GM23338 (cell line): ENCODE measurements at regions not wholly inside any gene's neighbourhood (a gene's known extent, or its start where the extent isn't known, plus 50 kb on each side); places are given as distances from the start of the nearest gene placed in this dataset.

Experiments
- ATAC-seq: fragments of 200-7000 bp; cut with Tn5 transposase; 3 replicates; pipeline ENCODE4 v1.9.1; 2020
- DNase-seq: peaks from one replicate; pipeline ENCODE4 v3.0.0-alpha.2; 2015; ENCODE audit warnings: low spot score
- H2AFZ ChIP-seq: fragments of 200-600 bp; sonication (generic); 2 replicates; pipeline ENCODE4 v1.8.0; 2016; ENCODE audit warnings: antibody characterized with exemption, mild to moderate bottlenecking, moderate library complexity
- H3F3A ChIP-seq: fragments of 200-600 bp; sonication (generic); replicated peaks from 2 replicates; pipeline ENCODE4 v1.8.0; 2017; ENCODE audit warnings: antibody characterized with exemption, mixed run types, low read depth
- H3K27ac ChIP-seq: fragments of 200-600 bp; sonication (generic); 2 replicates; pipeline ENCODE4 v1.6.1; 2016; ENCODE audit warnings: low read depth
- H3K27me3 ChIP-seq: fragments of 200-600 bp; sonication (generic); 2 replicates; pipeline ENCODE4 v1.8.0; 2016; ENCODE audit warnings: mild to moderate bottlenecking, mixed run types, moderate library complexity; ENCODE audit not compliant: insufficient read depth
- H3K36me3 ChIP-seq: fragments of 200-600 bp; sonication (generic); 2 replicates; pipeline ENCODE4 v1.8.0; 2016; ENCODE audit warnings: mild to moderate bottlenecking; ENCODE audit not compliant: insufficient read depth
- H3K4me1 ChIP-seq: fragments of 200-600 bp; sonication (generic); 2 replicates; pipeline ENCODE4 v1.8.0; 2016; ENCODE audit warnings: mild to moderate bottlenecking, moderate library complexity; ENCODE audit not compliant: insufficient read depth
- H3K4me2 ChIP-seq: fragments of 200-600 bp; sonication (generic); 2 replicates; pipeline ENCODE4 v1.7.1; 2017; ENCODE audit warnings: mixed run types
- H3K4me3 ChIP-seq: fragments of 200-600 bp; sonication (generic); 2 replicates; pipeline ENCODE4 v1.6.1; 2016; ENCODE audit warnings: mixed run types
- H3K79me2 ChIP-seq: fragments of 200-600 bp; sonication (generic); replicated peaks from 2 replicates; pipeline ENCODE4 v1.8.0; 2017; ENCODE audit warnings: mild to moderate bottlenecking; ENCODE audit not compliant: insufficient read depth
- H3K9me2 ChIP-seq: fragments of 200-600 bp; sonication (generic); 2 replicates; pipeline ENCODE4 v1.8.0; 2017; ENCODE audit not compliant: insufficient read depth
- H4K20me1 ChIP-seq: fragments of 200-600 bp; sonication (generic); replicated peaks from 2 replicates; pipeline ENCODE4 v1.8.0; 2017; ENCODE audit warnings: mild to moderate bottlenecking; ENCODE audit not compliant: insufficient read depth
- H3K27ac Mint-ChIP-seq: 2 replicates; pipeline ENCODE4 v1.8.0; 2020; ENCODE audit warnings: inconsistent platforms, mild to moderate bottlenecking, moderate library complexity, mixed read lengths
- H3K27me3 Mint-ChIP-seq: 3 replicates; pipeline ENCODE4 v1.8.0; 2022; ENCODE audit warnings: low read depth, mild to moderate bottlenecking, moderate library complexity, mixed read lengths, inconsistent platforms; ENCODE audit not compliant: insufficient read depth, poor library complexity
- H3K36me3 Mint-ChIP-seq: 3 replicates; pipeline ENCODE4 v1.8.0; 2021; ENCODE audit warnings: low read depth, mild to moderate bottlenecking, inconsistent platforms, moderate library complexity, mixed read lengths
- H3K4me1 Mint-ChIP-seq: 3 replicates; pipeline ENCODE4 v1.8.0; 2020; ENCODE audit warnings: mild to moderate bottlenecking, inconsistent platforms, mixed read lengths
- H3K4me3 Mint-ChIP-seq: 3 replicates; pipeline ENCODE4 v1.8.0; 2021; ENCODE audit warnings: moderate library complexity, mild to moderate bottlenecking, inconsistent platforms, mixed read lengths
- H3K9me3 Mint-ChIP-seq: 3 replicates; pipeline ENCODE4 v1.8.0; 2020; ENCODE audit warnings: moderate library complexity, mild to moderate bottlenecking, inconsistent platforms, mixed read lengths
- CTCF ChIP-seq, 2 experiments: fragments of 200-600 bp in 1 of 2; sonication (generic) in 1 of 2; conservative IDR thresholded peaks; 2 replicates each; pipeline versions ENCODE4 v1.5.1 to v1.6.1; 2016 to 2017; ENCODE audit warnings: antibody characterized with exemption in 2 of 2, low read depth in 2 of 2, mild to moderate bottlenecking in 2 of 2, moderate library complexity in 1 of 2
- ETS1 ChIP-seq: IDR thresholded peaks from 2 replicates; pipeline ENCODE4 v1.6.1; 2016; ENCODE audit warnings: antibody characterized with exemption
- EZH2 ChIP-seq: fragments of 200-600 bp; sonication (generic); IDR thresholded peaks from one replicate; pipeline ENCODE4 v1.8.0; 2017; ENCODE audit warnings: antibody characterized with exemption, mild to moderate bottlenecking, low read depth; ENCODE audit not compliant: unreplicated experiment
- EZH2phosphoT487 ChIP-seq: fragments of 200-600 bp; sonication (generic); IDR thresholded peaks from one replicate; pipeline ENCODE4 v1.8.1; 2018; ENCODE audit warnings: antibody characterized with exemption; ENCODE audit not compliant: unreplicated experiment
- JUNB ChIP-seq: IDR thresholded peaks from one replicate; pipeline ENCODE4 v1.6.1; 2016; ENCODE audit warnings: antibody characterized with exemption; ENCODE audit not compliant: unreplicated experiment
- NANOG ChIP-seq: IDR thresholded peaks from 2 replicates; pipeline ENCODE4 v1.6.1; 2016; ENCODE audit warnings: antibody characterized with exemption, borderline replicate concordance
- REST ChIP-seq: IDR thresholded peaks from one replicate; pipeline ENCODE4 v1.6.1; 2018; ENCODE audit warnings: antibody characterized with exemption; ENCODE audit not compliant: unreplicated experiment
- ZNF462 ChIP-seq: fragments of 250-450 bp; sonication (Bioruptor Pico); IDR thresholded peaks from 2 replicates; pipeline ENCODE4 v1.5.0; 2020; ENCODE audit warnings: mild to moderate bottlenecking, moderate library complexity

GRCh38 chr1:78370356-78370755 is 120.4 kb upstream of the PTGFR start:
- H3K4me3 Mint-ChIP-seq, result no peak overlapping the region

More at GRCh38 chr1:78370356-78370755, 120.4 kb upstream of the PTGFR start:
- Mint-ChIP-seq H3K27ac (0 out of 2 replicates have a peak overlapping the region, but pooled peaks have one; percentile 14), H3K36me3 (no peaks in the 10 kb centered on the region), H3K4me1 (no peaks in the 10 kb centered on the region), H3K27me3 (no peaks in the 10 kb centered on the region), H3K9me3 (no peaks in the 10 kb centered on the region)
- Histone ChIP-seq H2AFZ (no peak overlapping the region), H3F3A (no peaks in the 10 kb centered on the region), H3K79me2 (no peaks in the 10 kb centered on the region), H3K4me2 (no peak overlapping the region), H3K27me3 (no peaks in the 10 kb centered on the region), H3K4me1 (no peaks in the 10 kb centered on the region), H3K9me2 (0 out of 2 replicates have a peak, but pooled peaks cover 6% of the 10 kb centered on the region), H3K36me3 (no peaks in the 10 kb centered on the region), H4K20me1 (no peaks in the 10 kb centered on the region), H3K4me3 (no peak overlapping the region), H3K27ac (no peak overlapping the region)
- no peak for ATAC-seq
- TF ChIP-seq ETS1 (no peak), CTCF (conservative IDR thresholded peaks at IDR 0.05; ENCODE audit: low read depth in 2 of 2) (no peak), REST (no peak), EZH2 (no peak), ZNF462 (no peak), EZH2phosphoT487 (no peak), JUNB (no peak), NANOG (no peak)
- no peak for DNase-seq
